Sigmoid colon (tissue), 4 donors: ENCODE measurements at regions not wholly inside any gene's neighbourhood (a gene's known extent, or its start where the extent isn't known, plus 50 kb on each side); places are given as distances from the start of the nearest gene placed in this dataset.

Experiments used
- POLR2A ChIP-seq, 2 donors: fragments of 450-650 bp; IDR thresholded peaks; one replicate each; pipeline ENCODE4 v1.6.1; 2016; ENCODE audit warnings: antibody characterized with exemption in 2 of 2, mild to moderate bottlenecking in 2 of 2, moderate library complexity in 2 of 2
- POLR2AphosphoS5 ChIP-seq, 4 donors: sonication (generic); formaldehyde crosslinking; IDR thresholded peaks; one replicate each; pipeline ENCODE4 v1.6.1; 2017; ENCODE audit warnings: antibody characterized with exemption in 4 of 4
- TF ChIP-seq, protein P1 (sequence below), 4 experiments: fragments of 450-650 bp in 3 of 4; fragments of 200-600 bp in 1 of 4; IDR thresholded peaks; one replicate each; pipeline ENCODE4 v1.5.1; 2016 to 2019; ENCODE audit warnings: antibody characterized with exemption in 4 of 4, mild to moderate bottlenecking in 3 of 4, moderate library complexity in 2 of 4

DNA sequence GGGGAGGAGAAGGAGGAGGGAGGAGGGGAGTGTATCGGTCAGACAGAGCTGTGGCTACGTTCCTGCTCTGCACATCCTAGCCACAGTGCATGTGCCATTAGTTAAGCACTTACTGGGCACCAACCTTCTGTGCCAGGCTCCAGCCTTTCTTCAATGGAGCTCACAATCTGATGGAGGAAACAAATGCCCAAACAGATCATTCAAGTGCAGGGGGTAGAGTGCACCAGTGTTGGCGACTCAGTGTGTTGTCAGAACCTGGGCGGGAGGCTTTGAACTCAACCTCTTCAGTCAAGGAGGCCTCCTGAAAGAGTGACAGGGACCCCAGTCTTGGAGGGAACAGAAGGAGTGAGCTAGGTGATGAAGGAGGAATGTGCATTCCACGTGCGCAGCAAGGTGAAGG is 51.9 kb upstream of the SHB start:
- TF ChIP-seq, protein P1, sequence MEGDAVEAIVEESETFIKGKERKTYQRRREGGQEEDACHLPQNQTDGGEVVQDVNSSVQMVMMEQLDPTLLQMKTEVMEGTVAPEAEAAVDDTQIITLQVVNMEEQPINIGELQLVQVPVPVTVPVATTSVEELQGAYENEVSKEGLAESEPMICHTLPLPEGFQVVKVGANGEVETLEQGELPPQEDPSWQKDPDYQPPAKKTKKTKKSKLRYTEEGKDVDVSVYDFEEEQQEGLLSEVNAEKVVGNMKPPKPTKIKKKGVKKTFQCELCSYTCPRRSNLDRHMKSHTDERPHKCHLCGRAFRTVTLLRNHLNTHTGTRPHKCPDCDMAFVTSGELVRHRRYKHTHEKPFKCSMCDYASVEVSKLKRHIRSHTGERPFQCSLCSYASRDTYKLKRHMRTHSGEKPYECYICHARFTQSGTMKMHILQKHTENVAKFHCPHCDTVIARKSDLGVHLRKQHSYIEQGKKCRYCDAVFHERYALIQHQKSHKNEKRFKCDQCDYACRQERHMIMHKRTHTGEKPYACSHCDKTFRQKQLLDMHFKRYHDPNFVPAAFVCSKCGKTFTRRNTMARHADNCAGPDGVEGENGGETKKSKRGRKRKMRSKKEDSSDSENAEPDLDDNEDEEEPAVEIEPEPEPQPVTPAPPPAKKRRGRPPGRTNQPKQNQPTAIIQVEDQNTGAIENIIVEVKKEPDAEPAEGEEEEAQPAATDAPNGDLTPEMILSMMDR (IDR thresholded peaks at IDR 0.05), result no peak
- no peak for TF ChIP-seq POLR2A (IDR thresholded peaks at IDR 0.05)
- no peak for TF ChIP-seq POLR2AphosphoS5 (IDR thresholded peaks at IDR 0.05)
